HFF-Myc (cell line): ENCODE measurements at regions not wholly inside any gene's neighbourhood (a gene's known extent, or its start where the extent isn't known, plus 50 kb on each side); places are given as distances from the start of the nearest gene placed in this dataset.

ENCODE experiments used
- DNase-seq: peaks from one replicate; pipeline ENCODE4 v3.0.0-alpha.2; 2011; ENCODE audit warnings: low read depth; ENCODE audit errors: extremely low read depth
- H3K4me3 ChIP-seq: replicated peaks from 2 replicates; pipeline ENCODE4 v1.5.1; 2011; ENCODE audit warnings: low read depth, mild to moderate bottlenecking, control low read depth, low read length
- TF ChIP-seq, protein P1 (sequence below): IDR thresholded peaks from 2 replicates; pipeline ENCODE4 v1.5.1; 2012; ENCODE audit warnings: mild to moderate bottlenecking, low read depth, low read length, control low read depth; ENCODE audit errors: missing control alignments

- DNase-seq: no peak
- TF ChIP-seq, protein P1, sequence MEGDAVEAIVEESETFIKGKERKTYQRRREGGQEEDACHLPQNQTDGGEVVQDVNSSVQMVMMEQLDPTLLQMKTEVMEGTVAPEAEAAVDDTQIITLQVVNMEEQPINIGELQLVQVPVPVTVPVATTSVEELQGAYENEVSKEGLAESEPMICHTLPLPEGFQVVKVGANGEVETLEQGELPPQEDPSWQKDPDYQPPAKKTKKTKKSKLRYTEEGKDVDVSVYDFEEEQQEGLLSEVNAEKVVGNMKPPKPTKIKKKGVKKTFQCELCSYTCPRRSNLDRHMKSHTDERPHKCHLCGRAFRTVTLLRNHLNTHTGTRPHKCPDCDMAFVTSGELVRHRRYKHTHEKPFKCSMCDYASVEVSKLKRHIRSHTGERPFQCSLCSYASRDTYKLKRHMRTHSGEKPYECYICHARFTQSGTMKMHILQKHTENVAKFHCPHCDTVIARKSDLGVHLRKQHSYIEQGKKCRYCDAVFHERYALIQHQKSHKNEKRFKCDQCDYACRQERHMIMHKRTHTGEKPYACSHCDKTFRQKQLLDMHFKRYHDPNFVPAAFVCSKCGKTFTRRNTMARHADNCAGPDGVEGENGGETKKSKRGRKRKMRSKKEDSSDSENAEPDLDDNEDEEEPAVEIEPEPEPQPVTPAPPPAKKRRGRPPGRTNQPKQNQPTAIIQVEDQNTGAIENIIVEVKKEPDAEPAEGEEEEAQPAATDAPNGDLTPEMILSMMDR: no peak
- no peak overlapping the region for H3K4me3 ChIP-seq
These were observed 98.0 kb downstream of the VEGFA start for GRCh38 chr6:43867996-43868395.

- H3K4me3 ChIP-seq: no peak overlapping the region
- TF ChIP-seq, protein P1: no peak
- DNase-seq: no peak
These were observed 97.2 kb downstream of the VEGFA start for GRCh38 chr6:43867246-43867645.

GRCh38 chr6:43865932-43866645 is 96.1 kb downstream of the VEGFA start:
- H3K4me3 ChIP-seq: no peak overlapping the region
- TF ChIP-seq, protein P1: no peak
- peak; percentile 30 for DNase-seq

- DNase-seq: no peak
- TF ChIP-seq, protein P1: no peak
- no peak overlapping the region for H3K4me3 ChIP-seq
These were observed 95.1 kb downstream of the VEGFA start for GRCh38 chr6:43865086-43865485.

- no peak overlapping the region for H3K4me3 ChIP-seq
- TF ChIP-seq, protein P1: no peak
- no peak for DNase-seq
These were observed 92.9 kb downstream of the VEGFA start for GRCh38 chr6:43862925-43863324.

DNA sequence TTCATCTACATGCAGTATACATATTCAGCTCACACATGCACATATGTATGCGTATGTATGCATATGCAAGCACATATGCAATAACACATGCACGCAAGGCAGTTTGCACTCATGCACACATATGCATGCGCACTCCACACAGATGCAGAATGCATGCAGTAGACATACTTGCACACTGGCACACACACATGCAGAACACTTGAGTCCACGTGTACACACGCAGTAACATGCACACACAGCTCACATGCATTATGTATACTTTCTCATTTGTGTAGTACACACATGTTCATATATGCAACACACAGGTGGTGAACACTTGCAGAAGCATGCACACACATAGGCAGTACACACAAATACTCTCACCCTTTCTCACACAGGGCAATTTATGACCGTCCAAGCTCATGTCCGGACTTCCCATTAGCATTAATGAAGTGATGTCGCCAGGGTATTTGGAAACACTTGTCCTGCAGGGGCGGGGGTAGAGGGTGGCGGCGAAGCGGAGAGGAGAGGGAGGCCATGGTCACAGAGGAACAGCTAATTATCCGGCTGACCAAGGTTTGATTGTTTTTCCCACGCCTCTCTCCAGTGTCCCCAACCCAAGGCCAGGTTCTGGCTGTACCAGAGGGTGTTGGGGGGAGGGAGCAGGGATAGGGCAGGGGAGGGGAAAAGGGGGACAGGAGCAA is 91.3 kb downstream of the VEGFA start:
- DNase-seq: no peak
- no peak overlapping the region for H3K4me3 ChIP-seq
- TF ChIP-seq, protein P1: no peak
